A673 (cell line): ENCODE measurements at regions not wholly inside any gene's neighbourhood (a gene's known extent, or its start where the extent isn't known, plus 50 kb on each side); places are given as distances from the start of the nearest gene placed in this dataset.

Experiments used
- BruUV-seq: library from RNA; stranded (reverse); fragments of 400-500 nt; replicated peaks from 2 replicates; lab custom pipeline; 2021; lab: Mats Ljungman, UMichigan
- CTCF ChIA-PET: fragments of 300-600 bp; sonication (Branson Sonifier 250); formaldehyde crosslinking; loops from one replicate; lab custom pipeline; 2022; ENCODE audit warnings: antibody characterized with exemption; lab: Charles Lee
- POLR2A ChIA-PET: fragments of 300-600 bp; sonication (Branson Sonifier 250); formaldehyde crosslinking; loops from one replicate; lab custom pipeline; 2022; ENCODE audit warnings: antibody characterized with exemption; ENCODE audit not compliant: low non-redundant PET; lab: Charles Lee
- DNase-seq: peaks from one replicate; pipeline ENCODE4 v3.0.0-alpha.2; 2015; ENCODE audit warnings: low spot score
- H3K27ac ChIP-seq: fragments of 200-600 bp; sonication (generic); 2 replicates; pipeline ENCODE4 v1.5.1; 2016; ENCODE audit warnings: mixed run types, low read depth, mild to moderate bottlenecking, mixed read lengths, antibody characterized with exemption, low read length; ENCODE audit not compliant: poor library complexity, severe bottlenecking
- H3K27me3 ChIP-seq: fragments of 200-600 bp; sonication (generic); replicated peaks from 2 replicates; pipeline ENCODE4 v1.6.1; 2017; ENCODE audit warnings: mixed run types, low read depth, mild to moderate bottlenecking, mixed read lengths, antibody characterized with exemption, low read length; ENCODE audit not compliant: insufficient read depth, poor library complexity
- H3K36me3 ChIP-seq: fragments of 200-600 bp; sonication (generic); 2 replicates; pipeline ENCODE4 v1.6.1; 2016; ENCODE audit warnings: mixed run types, mild to moderate bottlenecking, mixed read lengths, antibody characterized with exemption, low read length; ENCODE audit not compliant: insufficient read depth, poor library complexity, severe bottlenecking
- H3K4me1 ChIP-seq: fragments of 200-600 bp; sonication (generic); 2 replicates; pipeline ENCODE4 v1.6.1; 2017; ENCODE audit warnings: mixed run types, mild to moderate bottlenecking, mixed read lengths, antibody characterized with exemption, low read length; ENCODE audit not compliant: insufficient read depth, poor library complexity, severe bottlenecking
- H3K4me3 ChIP-seq: fragments of 200-600 bp; sonication (generic); 2 replicates; pipeline ENCODE4 v1.5.1; 2016; ENCODE audit warnings: low read depth, mixed run types, mild to moderate bottlenecking, mixed read lengths, low read length; ENCODE audit not compliant: poor library complexity, severe bottlenecking
- H3K9me3 ChIP-seq: fragments of 200-600 bp; sonication (generic); 2 replicates; pipeline ENCODE4 v1.6.1; 2016; ENCODE audit warnings: mixed run types, low read depth, mild to moderate bottlenecking, mixed read lengths, antibody characterized with exemption, low read length; ENCODE audit not compliant: poor library complexity, severe bottlenecking
- EZH2 ChIP-seq: fragments of 200-600 bp; sonication (generic); IDR thresholded peaks from 2 replicates; pipeline ENCODE4 v1.6.1; 2017; ENCODE audit warnings: borderline replicate concordance, low read depth, mild to moderate bottlenecking, mixed read lengths, antibody characterized with exemption, low read length; ENCODE audit not compliant: poor library complexity, severe bottlenecking
- intact Hi-C: fragments of 100-400 bp; cut with micrococcal nuclease; formaldehyde crosslinking; loops from one replicate; pipeline ENCODE4 v1.10.0; 2022; ENCODE audit not compliant: unreplicated experiment
- TF ChIP-seq, protein P1 (sequence below): fragments of 300-800, 200-600 bp; sonication (generic); conservative IDR thresholded peaks from 2 replicates; pipeline ENCODE4 v1.5.1; 2017; ENCODE audit warnings: low read depth, mild to moderate bottlenecking, antibody characterized with exemption, low read length, moderate library complexity, mixed read lengths

DNA sequence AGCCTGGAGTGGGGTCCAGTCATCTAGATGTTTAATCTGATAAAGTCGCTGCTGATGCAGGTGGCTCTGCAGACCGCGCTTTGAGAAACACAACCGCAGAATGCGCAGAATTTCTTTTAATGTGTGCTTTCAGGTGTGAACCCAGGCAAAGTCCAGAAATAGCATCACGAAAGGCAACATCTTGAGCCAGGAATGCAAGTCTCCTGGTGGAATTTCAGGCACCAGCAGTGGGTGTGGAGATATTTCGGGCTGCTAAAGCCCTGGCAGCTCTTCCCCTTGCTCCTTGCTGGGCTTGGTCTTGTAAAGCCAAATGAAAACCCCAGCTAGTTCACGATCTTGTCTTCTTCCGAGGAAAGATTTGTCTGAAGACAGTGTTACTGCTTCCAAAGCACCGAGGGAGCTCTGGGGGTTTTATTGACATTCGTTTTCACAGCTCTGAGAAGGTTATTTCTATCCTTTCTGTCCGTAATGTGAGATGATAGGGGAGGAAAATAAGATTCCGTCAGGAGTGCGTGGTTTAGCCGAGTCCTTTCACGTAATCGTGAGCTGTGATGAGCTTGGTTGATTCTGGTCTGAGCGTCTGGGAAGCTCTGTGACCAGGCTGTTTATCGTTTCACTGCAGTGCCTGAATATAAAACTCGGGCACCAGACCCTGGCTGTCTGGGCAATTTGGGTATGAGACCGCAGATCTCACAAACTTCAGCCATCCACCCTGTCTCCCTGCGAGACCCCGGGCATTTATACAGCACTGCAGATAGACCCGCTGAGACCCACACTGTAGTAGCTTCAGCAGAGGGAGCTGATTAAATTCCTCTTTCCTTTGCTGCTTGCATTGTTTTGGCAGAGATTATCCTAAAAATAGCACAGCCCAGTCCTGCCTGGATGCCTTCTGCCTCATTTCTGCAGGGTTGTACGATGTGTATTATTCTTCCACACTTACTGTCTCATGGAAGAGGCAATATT is 67.0 kb upstream of the SLC25A26 start:
- DNase-seq: no peak
- intact Hi-C loops: no loop called here
- H3K9me3 ChIP-seq: no peaks in the 10 kb centered on the region
- H3K27me3 ChIP-seq: no peaks in the 10 kb centered on the region
- no peak for TF ChIP-seq EZH2
- TF ChIP-seq, protein P1, sequence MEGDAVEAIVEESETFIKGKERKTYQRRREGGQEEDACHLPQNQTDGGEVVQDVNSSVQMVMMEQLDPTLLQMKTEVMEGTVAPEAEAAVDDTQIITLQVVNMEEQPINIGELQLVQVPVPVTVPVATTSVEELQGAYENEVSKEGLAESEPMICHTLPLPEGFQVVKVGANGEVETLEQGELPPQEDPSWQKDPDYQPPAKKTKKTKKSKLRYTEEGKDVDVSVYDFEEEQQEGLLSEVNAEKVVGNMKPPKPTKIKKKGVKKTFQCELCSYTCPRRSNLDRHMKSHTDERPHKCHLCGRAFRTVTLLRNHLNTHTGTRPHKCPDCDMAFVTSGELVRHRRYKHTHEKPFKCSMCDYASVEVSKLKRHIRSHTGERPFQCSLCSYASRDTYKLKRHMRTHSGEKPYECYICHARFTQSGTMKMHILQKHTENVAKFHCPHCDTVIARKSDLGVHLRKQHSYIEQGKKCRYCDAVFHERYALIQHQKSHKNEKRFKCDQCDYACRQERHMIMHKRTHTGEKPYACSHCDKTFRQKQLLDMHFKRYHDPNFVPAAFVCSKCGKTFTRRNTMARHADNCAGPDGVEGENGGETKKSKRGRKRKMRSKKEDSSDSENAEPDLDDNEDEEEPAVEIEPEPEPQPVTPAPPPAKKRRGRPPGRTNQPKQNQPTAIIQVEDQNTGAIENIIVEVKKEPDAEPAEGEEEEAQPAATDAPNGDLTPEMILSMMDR: no peak
- H3K4me3 ChIP-seq: no peak overlapping the region
- no peak overlapping the region for H3K27ac ChIP-seq
- peaks cover 5% of the 10 kb centered on the region for H3K4me1 ChIP-seq
- ChIA-PET POLR2A (no interaction called here), CTCF (no interaction called here)
- BruUV-seq: no TSS peak
- no peaks in the 10 kb centered on the region for H3K36me3 ChIP-seq

DNA sequence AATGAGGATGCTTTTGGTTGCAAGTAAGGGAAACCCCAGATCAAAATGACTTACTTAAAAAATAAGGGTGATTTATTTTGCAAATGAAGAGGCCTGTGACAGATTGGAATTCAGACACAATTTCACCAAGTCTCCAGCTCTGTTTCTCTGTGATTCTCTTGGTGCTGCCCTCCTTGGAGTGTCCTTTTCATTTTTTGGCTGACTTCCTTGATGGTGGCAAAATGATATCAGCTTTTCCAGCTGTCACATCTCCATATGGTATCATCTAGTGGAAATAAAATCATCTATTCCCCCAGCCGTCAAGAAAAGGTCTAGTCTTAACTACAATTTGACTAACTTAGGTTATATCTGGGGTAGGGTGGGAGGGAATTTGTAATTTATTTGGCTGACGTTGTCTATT is 68.5 kb upstream of the SLC25A26 start:
- intact Hi-C loops: no loop called here
- no peak for DNase-seq
- no peak overlapping the region for H3K4me3 ChIP-seq
- ChIA-PET CTCF (no interaction called here), POLR2A (no interaction called here)
- no TSS peak for BruUV-seq
- H3K27ac ChIP-seq: no peak overlapping the region
- H3K27me3 ChIP-seq: no peaks in the 10 kb centered on the region
- H3K9me3 ChIP-seq: no peaks in the 10 kb centered on the region
- no peaks in the 10 kb centered on the region for H3K36me3 ChIP-seq
- TF ChIP-seq, protein P1: no peak
- no peak for TF ChIP-seq EZH2
- H3K4me1 ChIP-seq: peaks cover 5% of the 10 kb centered on the region

DNA sequence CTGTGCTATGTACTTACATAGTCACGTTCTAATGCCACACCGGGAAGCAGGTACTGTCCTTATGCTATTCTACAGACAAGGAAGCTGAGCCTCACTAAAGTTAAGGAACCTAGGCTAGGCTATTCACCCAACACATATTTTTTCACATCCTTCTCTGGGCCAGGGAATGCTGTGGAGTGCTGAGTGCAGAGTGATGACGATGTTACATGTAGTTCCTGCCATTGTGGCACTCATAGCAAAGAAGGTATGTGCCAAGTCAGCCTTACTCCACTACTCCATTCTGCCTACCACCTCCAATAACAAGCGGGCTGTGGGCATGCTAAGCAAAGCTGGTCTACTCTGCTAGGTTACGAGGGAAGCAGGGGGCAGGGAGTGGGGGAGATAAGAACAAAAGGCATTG is 69.8 kb upstream of the SLC25A26 start:
- no peaks in the 10 kb centered on the region for H3K27me3 ChIP-seq
- BruUV-seq: no TSS peak
- ChIA-PET POLR2A (no interaction called here), CTCF (no interaction called here)
- no peak overlapping the region for H3K27ac ChIP-seq
- no peak for DNase-seq
- intact Hi-C loops: no loop called here
- H3K4me3 ChIP-seq: no peak overlapping the region
- no peaks in the 10 kb centered on the region for H3K36me3 ChIP-seq
- TF ChIP-seq EZH2: no peak
- TF ChIP-seq, protein P1: no peak
- H3K9me3 ChIP-seq: no peaks in the 10 kb centered on the region
- H3K4me1 ChIP-seq: peaks cover 5% of the 10 kb centered on the region
